Fibroblast of villous mesenchyme (primary cell): ENCODE measurements at regions not wholly inside any gene's neighbourhood (a gene's known extent, or its start where the extent isn't known, plus 50 kb on each side); places are given as distances from the start of the nearest gene placed in this dataset.
"Not testable (repeated sequence)": the region's sequence is repeated elsewhere in the genome, so short reads cannot be mapped to it uniquely, and the experiment has no call there.

ENCODE experiments used
- DNase-seq: peaks from one replicate; pipeline ENCODE4 v3.0.0-alpha.2; 2010; ENCODE audit warnings: low read depth
- H3K4me3 ChIP-seq: 2 replicates; pipeline ENCODE4 v1.5.1; 2011; ENCODE audit warnings: low read depth, mild to moderate bottlenecking, low read length
- TF ChIP-seq, protein P1 (sequence below): IDR thresholded peaks from 2 replicates; pipeline ENCODE4 v1.5.1; 2012; ENCODE audit warnings: low read depth, mild to moderate bottlenecking, low read length; ENCODE audit not compliant: insufficient read depth

DNA sequence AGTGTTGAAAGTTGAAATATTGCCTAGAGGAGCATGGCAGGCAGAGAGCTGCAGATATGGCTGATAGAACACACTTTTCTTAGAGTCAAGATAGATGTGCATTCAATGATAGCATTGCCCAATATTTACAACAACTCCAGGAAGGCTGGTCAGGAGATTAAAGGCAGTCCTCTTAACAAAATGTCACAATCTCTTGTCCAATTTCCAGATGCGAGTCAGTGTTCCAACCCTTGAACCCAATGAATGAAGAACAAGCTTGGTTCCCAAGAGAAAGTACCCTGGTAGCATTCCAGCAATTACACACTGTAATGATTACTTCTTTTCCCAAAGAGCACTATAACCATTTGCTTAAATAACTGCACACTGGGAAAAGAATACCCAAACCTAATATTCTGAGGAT, 839.4 kb upstream of the VRK2 start:
- no peak overlapping the region for H3K4me3 ChIP-seq
- TF ChIP-seq, protein P1, sequence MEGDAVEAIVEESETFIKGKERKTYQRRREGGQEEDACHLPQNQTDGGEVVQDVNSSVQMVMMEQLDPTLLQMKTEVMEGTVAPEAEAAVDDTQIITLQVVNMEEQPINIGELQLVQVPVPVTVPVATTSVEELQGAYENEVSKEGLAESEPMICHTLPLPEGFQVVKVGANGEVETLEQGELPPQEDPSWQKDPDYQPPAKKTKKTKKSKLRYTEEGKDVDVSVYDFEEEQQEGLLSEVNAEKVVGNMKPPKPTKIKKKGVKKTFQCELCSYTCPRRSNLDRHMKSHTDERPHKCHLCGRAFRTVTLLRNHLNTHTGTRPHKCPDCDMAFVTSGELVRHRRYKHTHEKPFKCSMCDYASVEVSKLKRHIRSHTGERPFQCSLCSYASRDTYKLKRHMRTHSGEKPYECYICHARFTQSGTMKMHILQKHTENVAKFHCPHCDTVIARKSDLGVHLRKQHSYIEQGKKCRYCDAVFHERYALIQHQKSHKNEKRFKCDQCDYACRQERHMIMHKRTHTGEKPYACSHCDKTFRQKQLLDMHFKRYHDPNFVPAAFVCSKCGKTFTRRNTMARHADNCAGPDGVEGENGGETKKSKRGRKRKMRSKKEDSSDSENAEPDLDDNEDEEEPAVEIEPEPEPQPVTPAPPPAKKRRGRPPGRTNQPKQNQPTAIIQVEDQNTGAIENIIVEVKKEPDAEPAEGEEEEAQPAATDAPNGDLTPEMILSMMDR: no peak
- peak; percentile 31 for DNase-seq

DNA sequence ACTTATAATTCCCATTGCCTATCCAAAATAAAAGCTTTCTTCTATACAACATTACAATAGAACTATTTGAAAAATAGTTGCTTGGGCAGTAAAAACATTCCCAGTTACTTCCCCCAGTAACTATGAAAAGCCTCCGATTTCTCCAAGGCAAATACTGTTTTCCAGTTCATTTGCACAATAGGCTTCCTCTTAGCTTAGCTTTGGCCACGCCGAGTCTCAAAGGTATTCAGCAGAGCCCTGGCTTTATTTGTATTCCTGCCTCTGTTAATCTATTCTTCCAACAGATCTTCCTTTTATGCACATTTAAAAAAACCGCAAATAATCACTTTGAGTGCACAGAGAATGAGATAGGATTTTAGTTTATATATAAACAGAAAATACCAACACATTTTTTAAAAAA, 836.8 kb upstream of the VRK2 start:
- TF ChIP-seq, protein P1: no peak
- H3K4me3 ChIP-seq: no peak overlapping the region
- no peak for DNase-seq

DNA sequence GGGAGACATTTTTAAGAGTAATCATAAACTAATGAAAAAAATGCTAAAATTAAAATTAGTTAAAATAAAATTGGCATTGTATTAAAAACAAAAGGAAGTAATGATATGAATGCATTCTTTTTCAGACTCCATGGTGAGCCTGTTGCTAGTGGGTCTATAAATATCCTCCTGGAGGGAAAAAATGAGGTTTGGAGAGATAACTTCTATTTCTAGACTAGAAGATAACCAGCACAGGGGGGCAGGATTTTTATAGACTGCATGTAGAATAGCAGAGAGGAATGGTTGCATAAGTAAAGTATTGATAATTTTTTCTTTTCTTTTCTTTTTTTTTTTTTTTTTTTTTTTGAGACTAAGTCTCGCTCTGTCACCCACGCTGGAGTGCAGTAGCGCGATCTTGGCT, 835.8 kb upstream of the VRK2 start:
- TF ChIP-seq, protein P1: no peak
- H3K4me3 ChIP-seq: no peak overlapping the region

DNA sequence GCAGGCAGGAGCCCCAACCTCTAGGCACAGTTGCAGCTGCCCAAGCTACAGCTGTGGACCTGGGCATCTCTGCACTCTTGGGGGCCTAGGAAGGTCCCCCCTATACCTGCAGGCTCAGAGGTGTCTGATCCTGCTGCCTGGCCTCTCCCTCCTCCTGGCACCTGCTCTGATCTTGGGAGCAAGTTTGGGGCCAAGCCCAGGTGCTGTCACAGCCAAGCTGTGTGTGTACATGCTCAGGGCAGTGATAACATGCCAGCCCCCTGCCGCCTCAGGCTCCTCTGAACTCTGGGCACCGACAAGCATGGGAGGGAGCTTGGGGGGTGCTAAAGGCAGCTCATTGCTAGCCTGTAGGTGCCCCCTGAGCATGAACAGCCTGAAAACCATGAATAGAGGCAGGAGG, 829.6 kb upstream of the VRK2 start:
- no peak overlapping the region for H3K4me3 ChIP-seq
- DNase-seq: no peak
- TF ChIP-seq, protein P1: no peak

More for the DNA sequence above, 835.8 kb upstream of the VRK2 start:
- DNase-seq: no peak

DNA sequence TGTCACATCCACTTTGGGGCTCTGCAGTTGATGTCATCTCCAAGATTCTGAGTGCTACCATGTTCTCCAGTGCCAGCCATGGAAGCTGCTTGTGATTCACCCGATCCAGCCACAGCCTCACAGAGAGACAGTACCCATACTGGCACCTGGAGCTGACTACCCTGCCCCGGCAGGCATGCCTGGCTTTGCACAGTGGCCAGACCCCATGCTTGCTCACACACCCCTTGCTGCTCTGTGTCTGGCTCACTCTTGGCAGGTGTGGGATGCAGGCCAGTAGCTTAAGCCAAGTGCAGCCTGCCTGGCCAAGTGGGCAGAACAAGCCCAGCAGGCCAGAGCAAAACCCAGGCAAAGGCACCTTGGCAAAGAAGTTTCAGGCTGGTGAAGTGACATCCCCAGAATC, 828.4 kb upstream of the VRK2 start:
- DNase-seq: no peak
- no peak overlapping the region for H3K4me3 ChIP-seq
- TF ChIP-seq, protein P1: no peak

DNA sequence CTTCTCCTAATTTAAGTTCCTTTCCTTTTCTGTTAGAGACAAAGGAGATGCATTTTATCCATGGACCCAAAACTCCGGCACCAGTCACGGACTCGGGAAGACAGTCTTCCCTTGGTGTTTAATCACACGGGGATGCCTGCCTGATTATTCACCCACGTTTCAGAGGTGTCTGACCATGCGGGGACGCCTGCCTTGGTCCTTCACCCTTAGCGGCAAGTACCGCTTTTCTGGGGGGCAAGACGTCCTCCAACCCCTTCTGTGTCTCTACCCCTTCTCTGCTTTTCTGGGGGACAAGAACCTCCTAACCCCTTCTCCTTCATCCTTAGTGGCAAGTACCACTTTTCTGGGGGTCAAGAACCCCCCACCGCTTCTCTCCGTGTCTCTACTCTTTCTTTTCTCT, 816.9 kb upstream of the VRK2 start:
- not testable (repeated sequence) for DNase-seq, H3K4me3 ChIP-seq

DNA sequence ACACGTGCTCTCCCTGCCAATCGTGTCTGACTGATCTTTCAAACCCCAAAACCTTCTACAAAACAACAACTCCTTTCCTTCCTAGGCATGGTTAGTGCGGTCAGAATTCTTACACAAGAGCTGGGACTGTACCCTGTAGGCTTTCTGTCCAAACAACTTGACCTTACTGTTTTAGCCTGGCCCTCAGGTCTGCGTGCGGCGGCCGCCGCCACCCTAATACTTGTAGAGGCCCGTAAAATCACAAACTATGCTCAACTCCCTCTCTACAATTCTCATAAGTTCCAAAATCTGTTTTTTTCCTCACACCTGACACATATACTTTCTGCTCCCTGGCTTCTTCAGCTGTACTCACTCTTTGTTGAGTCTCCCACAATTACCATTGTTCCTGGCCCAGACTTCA, 814.3 kb upstream of the VRK2 start:
- not testable (repeated sequence) for DNase-seq, H3K4me3 ChIP-seq

DNA sequence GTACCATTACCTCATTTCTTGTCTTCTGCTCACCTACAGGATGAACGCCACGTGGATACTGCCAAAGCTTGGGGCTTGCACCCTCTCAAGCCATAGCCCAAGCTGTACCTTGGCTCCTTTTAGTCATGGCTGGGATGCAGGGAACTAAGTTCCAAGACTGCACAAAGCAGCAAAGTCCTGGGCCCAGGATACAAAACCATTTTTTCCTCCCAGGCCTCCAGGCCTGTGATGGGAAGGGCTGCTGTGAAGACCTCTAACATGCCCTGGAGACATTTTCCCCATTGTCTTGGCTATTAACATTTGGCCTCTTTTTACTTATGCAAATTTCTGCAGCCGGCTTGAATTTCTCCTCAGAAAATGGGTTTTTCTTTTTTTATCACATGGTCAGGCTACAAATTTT, 795.1 kb upstream of the VRK2 start:
- DNase-seq, H3K4me3 ChIP-seq: not testable (repeated sequence)

DNA sequence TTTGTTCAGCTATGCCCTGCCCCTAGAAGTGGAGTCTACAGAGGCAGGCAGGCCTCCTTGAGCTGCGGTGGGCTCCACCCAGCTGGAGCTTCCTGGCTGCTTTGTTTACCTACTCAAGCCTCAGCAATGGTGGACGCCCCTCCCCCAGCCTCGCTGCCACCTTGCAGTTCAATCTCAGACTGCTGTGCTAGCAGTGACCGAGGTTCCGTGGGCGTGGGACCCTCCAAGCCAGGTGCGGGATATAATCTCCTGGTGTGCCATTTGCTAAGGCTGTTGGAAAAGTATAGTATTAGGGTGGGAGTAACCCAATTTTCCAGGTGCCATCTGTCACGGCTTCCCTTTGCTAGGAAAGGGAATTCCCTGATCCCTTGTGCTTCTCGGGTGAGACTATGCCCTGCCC, 770.2 kb upstream of the VRK2 start:
- DNase-seq, H3K4me3 ChIP-seq: not testable (repeated sequence)
